Esophagus squamous epithelium (tissue), 5 donors: ENCODE measurements at regions not wholly inside any gene's neighbourhood (a gene's known extent, or its start where the extent isn't known, plus 50 kb on each side); places are given as distances from the start of the nearest gene placed in this dataset.
A peak's percentile ranks its signal among the peaks of the same experiment; 100 is the strongest.

Experiments used
- DNase-seq: peaks from one replicate; lab custom pipeline; 2025; lab: John Stamatoyannopoulos, UW
- H3K27ac ChIP-seq, 4 donors: fragments of 200-600 bp; sonication (generic); one replicate each; pipeline ENCODE4 v1.5.1; 2016 to 2019; ENCODE audit warnings: mild to moderate bottlenecking in 1 of 4
- H3K27me3 ChIP-seq, 4 donors: fragments of 200-600 bp; sonication (generic); 1 replicate in 3 of 4; 2 replicates in 1 of 4; pipeline versions ENCODE4 v1.5.1 to v1.6.0; 2017 to 2021; ENCODE audit warnings: antibody characterized with exemption in 1 of 4
- H3K36me3 ChIP-seq, 3 donors: fragments of 200-600 bp; sonication (generic); one replicate each; pipeline ENCODE4 v1.5.1; 2016 to 2019
- H3K4me1 ChIP-seq, 3 donors: fragments of 200-600 bp; sonication (generic); one replicate each; pipeline ENCODE4 v1.5.1; 2017 to 2019
- H3K4me3 ChIP-seq, 4 donors: fragments of 200-600 bp; sonication (generic); 1 replicate in 3 of 4; 2 replicates in 1 of 4; pipeline ENCODE4 v1.5.1; 2016 to 2019; ENCODE audit warnings: mild to moderate bottlenecking in 2 of 4, moderate library complexity in 1 of 4
- H3K9me3 ChIP-seq, 3 donors: fragments of 200-600 bp; sonication (generic); one replicate each; pipeline ENCODE4 v1.5.1; 2016 to 2019
- POLR2A ChIP-seq, 4 donors: fragments of 450-650 bp; IDR thresholded peaks; one replicate each; pipeline ENCODE4 v1.6.1; 2017; ENCODE audit warnings: antibody characterized with exemption in 4 of 4, mild to moderate bottlenecking in 4 of 4, moderate library complexity in 3 of 4
- WGBS, 2 donors: methylation state at CpG; one replicate each; pipeline ENCODE4 v1.1.5; 2018; 5-methylcytosine and 5-hydroxymethylcytosine counted together
- intact Hi-C: fragments of 100-400 bp; cut with DNase I; formaldehyde crosslinking; loops from one replicate; pipeline ENCODE4 v1.15.0; 2022
- small RNA-seq, 4 donors: library from RNA; depleted of rRNA; stranded (forward); fragments of <200 nt; gene quantifications; one replicate each; pipeline ENCODE3, GENCODE V24; 2016
- TF ChIP-seq, protein P1 (sequence below), 6 experiments: fragments of 450-650 bp in 4 of 6; fragments of 200-600 bp in 2 of 6; sonication (generic) in 2 of 6; IDR thresholded peaks; one replicate each; pipeline ENCODE4 v1.5.1; 2016 to 2019; ENCODE audit warnings: antibody characterized with exemption in 6 of 6, mild to moderate bottlenecking in 4 of 6, moderate library complexity in 4 of 6
- donor health status: DM: yes; HTN: yes; CAD: no.

DNA sequence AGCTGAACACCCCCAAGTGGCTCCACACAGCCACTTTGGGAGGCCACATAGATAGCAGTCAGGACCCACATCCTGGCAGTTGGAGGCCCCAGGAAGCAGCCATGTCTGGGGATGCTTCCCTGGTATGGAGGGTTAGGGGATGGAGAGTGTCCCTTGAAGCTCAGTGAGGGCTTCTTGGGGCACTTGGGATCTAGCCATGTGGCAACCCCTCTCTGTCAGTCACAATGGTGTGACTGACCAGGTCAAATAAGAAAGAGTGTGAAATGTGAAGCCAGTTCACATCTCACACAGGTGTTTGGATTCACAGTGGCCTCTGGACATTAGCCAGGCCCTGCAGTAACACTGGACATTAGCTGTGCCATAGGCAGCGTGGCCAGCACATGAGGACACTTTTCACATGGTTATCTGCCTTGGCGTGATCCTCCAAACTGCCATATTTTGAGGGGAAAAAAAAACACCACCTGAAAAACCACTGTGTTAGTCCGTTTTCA lies 53.9 kb upstream of the IL17B start:
- Histone ChIP-seq H3K27ac (peak overlapping the region in 3 of 4 donors; percentile 27 to 90 (median 89)), H3K9me3 (no peaks in the 10 kb centered on the region), H3K36me3 (peaks cover 0 to under 1% (median 0%) of the 10 kb centered on the region in 3 donors), H3K4me1 (peaks cover 0 to 61% (median 21%) of the 10 kb centered on the region in 3 donors), H3K4me3 (no peak overlapping the region), H3K27me3 (no peaks in the 10 kb centered on the region)
- no peak for DNase-seq
- TF ChIP-seq POLR2A (IDR thresholded peaks at IDR 0.05) = no peak
- TF ChIP-seq, protein P1, sequence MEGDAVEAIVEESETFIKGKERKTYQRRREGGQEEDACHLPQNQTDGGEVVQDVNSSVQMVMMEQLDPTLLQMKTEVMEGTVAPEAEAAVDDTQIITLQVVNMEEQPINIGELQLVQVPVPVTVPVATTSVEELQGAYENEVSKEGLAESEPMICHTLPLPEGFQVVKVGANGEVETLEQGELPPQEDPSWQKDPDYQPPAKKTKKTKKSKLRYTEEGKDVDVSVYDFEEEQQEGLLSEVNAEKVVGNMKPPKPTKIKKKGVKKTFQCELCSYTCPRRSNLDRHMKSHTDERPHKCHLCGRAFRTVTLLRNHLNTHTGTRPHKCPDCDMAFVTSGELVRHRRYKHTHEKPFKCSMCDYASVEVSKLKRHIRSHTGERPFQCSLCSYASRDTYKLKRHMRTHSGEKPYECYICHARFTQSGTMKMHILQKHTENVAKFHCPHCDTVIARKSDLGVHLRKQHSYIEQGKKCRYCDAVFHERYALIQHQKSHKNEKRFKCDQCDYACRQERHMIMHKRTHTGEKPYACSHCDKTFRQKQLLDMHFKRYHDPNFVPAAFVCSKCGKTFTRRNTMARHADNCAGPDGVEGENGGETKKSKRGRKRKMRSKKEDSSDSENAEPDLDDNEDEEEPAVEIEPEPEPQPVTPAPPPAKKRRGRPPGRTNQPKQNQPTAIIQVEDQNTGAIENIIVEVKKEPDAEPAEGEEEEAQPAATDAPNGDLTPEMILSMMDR (IDR thresholded peaks at IDR 0.05) = no peak
- intact Hi-C loops = loop anchor here (5.0 kb wide), 1 partner anchor 51 kb away; no protein-coding TSS in a partner anchor
- 36 to 54% methylated on average over 1 to 3 of the region's 3 CpGs for WGBS, 2 donors

DNA sequence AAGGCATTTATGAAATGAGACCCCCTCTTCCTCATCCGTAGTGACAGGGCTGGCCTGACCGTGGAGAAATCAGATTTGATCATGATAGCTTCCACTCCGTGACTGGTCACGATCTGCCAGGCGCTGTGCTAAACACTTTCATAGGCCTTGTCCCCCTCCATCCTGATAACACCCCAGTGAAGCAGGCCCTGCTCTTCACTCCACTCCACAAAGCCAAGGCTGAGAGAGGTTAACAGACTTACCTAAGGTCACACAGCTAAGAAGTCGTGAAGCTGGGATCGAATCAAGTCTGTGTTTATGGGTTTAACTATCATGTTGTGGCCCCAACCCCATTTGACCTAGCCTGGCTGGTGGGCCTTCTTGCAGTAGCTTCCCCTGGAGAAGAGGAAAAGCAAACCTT lies 53.3 kb upstream of the IL17B start:
- peaks cover 0 to 6% (median 0%) of the 10 kb centered on the region in 3 donors for H3K36me3 ChIP-seq
- intact Hi-C loops = loop anchor here (5.0 kb wide), 1 partner anchor 50 kb away; no protein-coding TSS in a partner anchor
- H3K9me3 ChIP-seq = no peaks in the 10 kb centered on the region
- H3K27me3 ChIP-seq = no peaks in the 10 kb centered on the region
- DNase-seq = no peak
- H3K4me3 ChIP-seq = no peak overlapping the region
- 85 to 91% methylated on average over 7 of the region's 7 CpGs for WGBS, 2 donors
- peaks cover 0 to 55% (median 16%) of the 10 kb centered on the region in 3 donors for H3K4me1 ChIP-seq
- peak overlapping the region in 3 of 4 donors; percentile 27 to 90 (median 89) for H3K27ac ChIP-seq
- TF ChIP-seq, protein P1 (IDR thresholded peaks at IDR 0.05) = no peak
- TF ChIP-seq POLR2A (IDR thresholded peaks at IDR 0.05) = peak in 1 of 4 donors; percentile 3

DNA sequence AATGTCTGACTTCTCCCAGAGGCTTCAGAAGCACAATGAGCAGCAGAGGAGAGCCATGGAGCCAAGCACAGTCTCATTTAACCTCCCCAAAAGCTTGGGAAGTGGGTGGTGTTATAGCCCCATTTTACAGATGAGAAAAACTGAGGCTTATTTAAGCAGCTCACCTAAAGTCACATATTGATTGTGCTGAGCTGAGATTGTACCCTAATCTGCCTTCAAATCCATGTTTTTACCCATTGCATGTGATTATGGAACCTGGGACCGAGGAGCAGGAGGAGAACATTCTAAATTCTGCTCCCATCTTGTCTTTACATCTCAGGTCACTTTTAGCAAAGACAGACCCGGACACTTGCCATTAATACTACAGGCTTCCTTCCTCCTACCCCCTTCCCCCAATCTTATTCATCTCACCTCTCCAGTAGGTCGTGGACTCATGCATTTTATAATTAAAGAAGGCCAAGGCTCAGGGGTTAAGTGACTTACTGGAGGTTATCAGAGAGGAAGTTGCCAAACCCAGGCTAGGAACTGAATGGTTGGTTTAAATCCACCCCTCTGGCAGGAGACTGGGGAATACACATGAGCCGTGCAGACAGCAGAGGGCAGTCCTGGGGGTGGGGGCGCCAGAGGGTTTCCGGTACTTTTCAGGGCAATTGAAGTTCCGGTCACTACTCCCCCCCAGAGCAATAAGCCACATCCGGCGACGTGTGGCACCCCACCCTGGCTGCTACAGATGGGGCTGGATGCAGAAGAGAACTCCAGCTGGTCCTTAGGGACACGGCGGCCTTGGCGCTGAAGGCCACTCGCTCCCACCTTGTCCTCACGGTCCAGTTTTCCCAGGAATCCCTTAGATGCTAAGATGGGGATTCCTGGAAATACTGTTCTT lies 51.0 kb upstream of the IL17B start:
- no peak for TF ChIP-seq POLR2A (IDR thresholded peaks at IDR 0.05)
- TF ChIP-seq, protein P1 (IDR thresholded peaks at IDR 0.05) = peak in 1 of 6 experiments; percentile 19
- no peak overlapping the region for H3K4me3 ChIP-seq
- no peaks in the 10 kb centered on the region for H3K27me3 ChIP-seq
- H3K27ac ChIP-seq = peak overlapping the region; percentile 51 to 90 (median 79)
- peaks cover 0 to 19% (median 0%) of the 10 kb centered on the region in 3 donors for H3K36me3 ChIP-seq
- no peak for DNase-seq
- intact Hi-C loops = loop anchor here (5.0 kb wide), 1 partner anchor 48 kb away; no protein-coding TSS in a partner anchor
- H3K9me3 ChIP-seq = no peaks in the 10 kb centered on the region
- 38 to 64% methylated on average over 10 to 15 of the region's 15 CpGs for WGBS, 2 donors
- H3K4me1 ChIP-seq = peaks cover 0 to 54% (median 12%) of the 10 kb centered on the region in 3 donors

Small RNA genes lying in the stretch of these regions (small RNA-seq; reads per million reads assigned to genes)
- 0 reads per million in 4 donors for gene MIR145
